Progenitor cell of endocrine pancreas (in vitro differentiated cells): ENCODE measurements at regions not wholly inside any gene's neighbourhood (a gene's known extent, or its start where the extent isn't known, plus 50 kb on each side); places are given as distances from the start of the nearest gene placed in this dataset.

Experiments
- DNase-seq: peaks from one replicate; pipeline ENCODE4 v3.0.0; 2021; ENCODE audit warnings: low spot score; ENCODE audit not compliant: unreplicated experiment
- H3K27ac Mint-ChIP-seq: 2 replicates; pipeline ENCODE4 v1.8.0; 2021; ENCODE audit warnings: mild to moderate bottlenecking, moderate library complexity, mixed read lengths
- H3K27me3 Mint-ChIP-seq: 2 replicates; pipeline ENCODE4 v1.8.0; 2021; ENCODE audit warnings: mixed read lengths
- H3K36me3 Mint-ChIP-seq: 2 replicates; pipeline ENCODE4 v1.8.0; 2022; ENCODE audit warnings: mixed read lengths; ENCODE audit not compliant: insufficient read depth
- H3K4me1 Mint-ChIP-seq: 2 replicates; pipeline ENCODE4 v1.8.0; 2021; ENCODE audit warnings: low read depth, mixed read lengths
- H3K4me3 Mint-ChIP-seq: 2 replicates; pipeline ENCODE4 v1.8.0; 2021; ENCODE audit warnings: low read depth, mild to moderate bottlenecking, moderate library complexity, mixed read lengths
- H3K9me3 Mint-ChIP-seq: 2 replicates; pipeline ENCODE4 v1.8.0; 2021; ENCODE audit warnings: low read depth, mixed read lengths
- TF ChIP-seq, protein P1 (sequence below): fragments of 200-600 bp; sonication (generic); IDR thresholded peaks from one replicate; pipeline ENCODE4 v1.5.0; 2021; ENCODE audit warnings: antibody characterized with exemption, mild to moderate bottlenecking; ENCODE audit not compliant: unreplicated experiment

DNA sequence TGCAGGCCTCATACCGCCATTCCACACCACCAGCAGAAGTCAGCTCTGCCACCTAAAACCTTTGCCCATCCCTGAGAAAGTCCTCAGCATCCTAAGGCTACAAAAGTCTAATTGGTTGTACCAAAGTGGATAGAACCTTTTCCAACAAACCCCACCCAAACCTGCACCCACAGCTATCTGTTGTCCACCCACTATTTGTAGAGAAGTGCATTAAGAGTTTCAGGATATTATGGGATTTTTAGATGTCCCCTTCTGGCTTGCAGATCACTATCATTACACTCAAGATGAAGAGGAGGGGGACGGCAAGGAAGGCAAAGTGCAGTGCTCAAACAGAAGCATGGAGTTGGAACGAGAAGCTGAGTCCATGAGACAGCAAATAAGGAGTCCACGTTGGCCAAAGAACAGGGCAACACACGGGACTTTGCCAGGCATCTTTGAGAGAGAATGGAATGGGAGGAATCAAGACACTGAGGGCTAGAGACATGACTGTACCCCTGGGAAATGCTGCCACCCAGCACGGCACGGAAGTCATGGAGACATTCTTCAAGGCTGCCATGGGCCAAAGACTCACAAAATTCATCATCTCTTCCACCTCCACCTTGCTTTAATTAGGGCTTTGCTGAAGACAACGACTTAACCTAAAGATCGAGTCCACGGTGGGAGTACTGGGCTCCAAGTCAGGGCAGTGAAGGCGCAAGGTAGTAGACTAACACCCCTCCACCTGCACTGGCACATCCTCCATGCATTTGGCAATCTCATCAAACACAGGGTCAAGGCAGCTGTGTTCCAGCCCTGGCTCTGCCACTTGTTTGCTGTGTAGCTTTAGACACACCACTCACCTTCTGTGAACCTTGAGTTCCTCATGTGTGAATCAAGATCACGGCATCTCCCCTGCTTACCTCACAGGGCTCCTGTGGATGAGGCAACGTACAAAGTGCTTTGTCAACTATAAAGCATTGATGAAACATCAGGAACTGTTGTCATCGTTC is 112.9 kb upstream of the TMEM45B start:
- DNase-seq, result no peak

DNA sequence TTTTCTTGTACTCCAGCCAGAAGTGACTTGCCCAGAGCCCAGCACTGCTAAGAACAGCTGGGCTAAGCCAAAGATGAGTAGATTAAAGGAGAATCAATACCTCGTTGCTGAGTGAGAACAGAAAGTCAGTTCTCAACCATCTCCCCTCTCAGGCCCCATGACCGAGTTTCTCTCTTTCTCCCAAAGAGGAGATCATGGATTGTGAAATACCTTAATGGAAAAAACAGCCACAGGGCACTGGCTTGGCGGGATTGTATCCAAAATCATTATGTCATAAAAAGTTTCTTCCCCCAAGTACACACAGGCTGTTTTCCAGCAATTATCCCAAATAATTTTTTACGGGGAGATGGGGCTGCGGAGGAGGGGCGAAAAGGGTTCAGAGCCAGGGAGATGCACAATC is 111.8 kb upstream of the TMEM45B start:
- TF ChIP-seq, protein P1, sequence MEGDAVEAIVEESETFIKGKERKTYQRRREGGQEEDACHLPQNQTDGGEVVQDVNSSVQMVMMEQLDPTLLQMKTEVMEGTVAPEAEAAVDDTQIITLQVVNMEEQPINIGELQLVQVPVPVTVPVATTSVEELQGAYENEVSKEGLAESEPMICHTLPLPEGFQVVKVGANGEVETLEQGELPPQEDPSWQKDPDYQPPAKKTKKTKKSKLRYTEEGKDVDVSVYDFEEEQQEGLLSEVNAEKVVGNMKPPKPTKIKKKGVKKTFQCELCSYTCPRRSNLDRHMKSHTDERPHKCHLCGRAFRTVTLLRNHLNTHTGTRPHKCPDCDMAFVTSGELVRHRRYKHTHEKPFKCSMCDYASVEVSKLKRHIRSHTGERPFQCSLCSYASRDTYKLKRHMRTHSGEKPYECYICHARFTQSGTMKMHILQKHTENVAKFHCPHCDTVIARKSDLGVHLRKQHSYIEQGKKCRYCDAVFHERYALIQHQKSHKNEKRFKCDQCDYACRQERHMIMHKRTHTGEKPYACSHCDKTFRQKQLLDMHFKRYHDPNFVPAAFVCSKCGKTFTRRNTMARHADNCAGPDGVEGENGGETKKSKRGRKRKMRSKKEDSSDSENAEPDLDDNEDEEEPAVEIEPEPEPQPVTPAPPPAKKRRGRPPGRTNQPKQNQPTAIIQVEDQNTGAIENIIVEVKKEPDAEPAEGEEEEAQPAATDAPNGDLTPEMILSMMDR, result no peak
- H3K4me1 Mint-ChIP-seq, result peaks cover 5% of the 10 kb centered on the region
- no peak for DNase-seq
- peaks cover 34% of the 10 kb centered on the region for H3K27me3 Mint-ChIP-seq
- H3K27ac Mint-ChIP-seq, result peak overlapping the region; percentile 34
- H3K36me3 Mint-ChIP-seq, result no peaks in the 10 kb centered on the region
- no peak overlapping the region for H3K4me3 Mint-ChIP-seq
- no peaks in the 10 kb centered on the region for H3K9me3 Mint-ChIP-seq

More for the DNA sequence above, 112.9 kb upstream of the TMEM45B start:
- peaks cover 44% of the 10 kb centered on the region for H3K27me3 Mint-ChIP-seq
- H3K27ac Mint-ChIP-seq, result no peak overlapping the region
- peaks cover 5% of the 10 kb centered on the region for H3K4me1 Mint-ChIP-seq
- H3K36me3 Mint-ChIP-seq, result no peaks in the 10 kb centered on the region
- H3K4me3 Mint-ChIP-seq, result no peak overlapping the region
- TF ChIP-seq, protein P1, result no peak
- H3K9me3 Mint-ChIP-seq, result no peaks in the 10 kb centered on the region

DNA sequence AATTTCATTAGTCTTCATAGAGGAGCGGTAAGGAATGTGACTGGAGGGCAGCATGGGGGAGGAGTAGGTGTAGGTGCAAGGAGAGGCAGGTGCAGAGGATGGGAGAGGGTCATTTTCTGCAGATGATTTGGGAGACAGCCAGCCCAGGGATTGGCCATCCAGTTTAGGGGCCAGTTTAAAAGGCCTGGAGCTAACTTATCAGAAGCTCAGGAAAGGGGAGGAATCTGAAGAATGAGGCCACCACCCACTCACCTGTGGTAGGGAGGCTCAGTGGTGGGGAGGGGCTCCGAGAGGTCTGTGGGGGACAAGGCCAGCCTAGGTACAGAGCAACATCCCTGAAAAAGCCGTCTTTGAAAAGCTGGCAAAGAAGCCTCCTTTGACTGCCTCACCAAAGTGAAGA is 110.8 kb upstream of the TMEM45B start:
- Mint-ChIP-seq H3K27ac (no peak overlapping the region), H3K36me3 (no peaks in the 10 kb centered on the region)
- TF ChIP-seq, protein P1, result no peak

DNA sequence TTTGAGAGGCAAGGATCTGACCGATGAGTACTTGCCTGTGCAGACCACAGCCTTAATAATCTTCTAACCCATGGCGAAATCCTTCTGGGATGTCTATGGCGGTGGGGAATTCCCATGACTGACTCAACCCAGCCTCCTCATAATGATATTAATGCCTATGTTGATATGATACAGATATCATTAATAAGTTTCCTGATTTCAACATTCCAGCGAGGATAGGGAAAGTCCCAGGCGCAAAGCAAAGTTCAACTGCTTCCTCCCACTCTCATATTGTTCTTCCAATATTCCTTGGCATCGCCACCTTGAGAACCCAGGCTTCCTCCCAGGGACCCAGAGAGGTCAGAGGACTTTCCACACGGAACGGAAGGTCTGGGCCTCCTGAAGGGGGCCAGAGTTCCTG is 110.3 kb upstream of the TMEM45B start:
- Mint-ChIP-seq H3K27ac (no peak overlapping the region), H3K9me3 (no peaks in the 10 kb centered on the region), H3K4me1 (peaks cover 5% of the 10 kb centered on the region), H3K36me3 (no peaks in the 10 kb centered on the region), H3K4me3 (no peak overlapping the region), H3K27me3 (peaks cover 22% of the 10 kb centered on the region)
- no peak for DNase-seq
- TF ChIP-seq, protein P1, result no peak

More for the DNA sequence above, 110.8 kb upstream of the TMEM45B start:
- no peak overlapping the region for H3K4me3 Mint-ChIP-seq
- H3K4me1 Mint-ChIP-seq, result peaks cover 5% of the 10 kb centered on the region
- H3K9me3 Mint-ChIP-seq, result no peaks in the 10 kb centered on the region
- no peak for DNase-seq
- H3K27me3 Mint-ChIP-seq, result peaks cover 27% of the 10 kb centered on the region

DNA sequence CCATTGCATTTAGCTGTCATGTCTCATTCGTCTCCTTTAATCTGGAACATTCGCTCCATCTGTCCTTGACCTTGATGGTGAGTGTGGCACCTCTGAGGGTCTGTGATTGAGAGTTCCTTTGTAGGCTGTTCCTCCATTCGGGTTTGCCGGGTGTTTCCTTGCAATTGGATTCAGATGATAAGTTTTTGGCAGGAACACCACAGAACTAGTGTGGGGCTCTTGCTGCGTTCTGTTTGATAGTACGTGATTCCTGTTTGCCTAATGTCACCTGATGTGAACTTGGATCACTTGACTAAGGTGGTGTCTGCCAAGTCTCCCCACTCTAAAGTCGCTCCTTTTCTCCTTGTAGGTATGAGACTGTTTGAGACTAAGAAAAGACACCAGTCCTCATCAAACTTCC is 109.7 kb upstream of the TMEM45B start:
- Mint-ChIP-seq H3K27me3 (peaks cover 16% of the 10 kb centered on the region), H3K36me3 (no peaks in the 10 kb centered on the region), H3K27ac (no peak overlapping the region), H3K9me3 (no peaks in the 10 kb centered on the region), H3K4me1 (peaks cover 5% of the 10 kb centered on the region), H3K4me3 (no peak overlapping the region)
- TF ChIP-seq, protein P1, result no peak
- DNase-seq, result no peak
